Neutrophil (primary cell): ENCODE measurements at regions not wholly inside any gene's neighbourhood (a gene's known extent, or its start where the extent isn't known, plus 50 kb on each side); places are given as distances from the start of the nearest gene placed in this dataset.

Experiments
- H3K27ac ChIP-seq: fragments of 200-600 bp; sonication (generic); 2 replicates; pipeline ENCODE4 v1.5.1; 2016; ENCODE audit warnings: mild to moderate bottlenecking, moderate library complexity
- H3K27me3 ChIP-seq: fragments of 200-600 bp; sonication (generic); 2 replicates; pipeline ENCODE4 v1.6.0; 2016; ENCODE audit warnings: mild to moderate bottlenecking
- H3K36me3 ChIP-seq: fragments of 200-600 bp; sonication (generic); 2 replicates; pipeline ENCODE4 v1.5.1; 2017
- H3K4me1 ChIP-seq, 2 experiments: fragments of 200-600 bp in 1 of 2; sonication (generic) in 1 of 2; 1 replicate in 1 of 2; 2 replicates in 1 of 2; pipeline versions ENCODE4 v1.5.1 to v1.6.1; 2013 to 2016; ENCODE audit warnings: low read depth in 1 of 2, low read length in 1 of 2, mild to moderate bottlenecking in 1 of 2, moderate library complexity in 1 of 2; ENCODE audit not compliant: control insufficient read depth in 1 of 2, insufficient read depth in 1 of 2
- H3K4me3 ChIP-seq, 2 experiments: fragments of 200-600 bp in 1 of 2; sonication (generic) in 1 of 2; 1 replicate in 1 of 2; 2 replicates in 1 of 2; pipeline ENCODE4 v1.5.1; 2013 to 2016; ENCODE audit warnings: low read depth in 1 of 2, low read length in 1 of 2, mild to moderate bottlenecking in 1 of 2, moderate library complexity in 1 of 2
- H3K9me3 ChIP-seq: fragments of 200-600 bp; sonication (generic); 2 replicates; pipeline ENCODE4 v1.5.1; 2016
- CTCF ChIP-seq: fragments of 200-600 bp; sonication (generic); IDR thresholded peaks from 2 replicates; pipeline ENCODE4 v1.5.1; 2016; ENCODE audit warnings: antibody characterized with exemption

GRCh38 chr1:235012436-235013210 is 116.0 kb downstream of the TOMM20 start:
- Histone ChIP-seq H3K27ac (peak overlapping the region; percentile 93), H3K4me1 (peaks cover 27 to 31% of the 10 kb centered on the region in 2 experiments), H3K36me3 (no peaks in the 10 kb centered on the region), H3K9me3 (no peaks in the 10 kb centered on the region), H3K27me3 (no peaks in the 10 kb centered on the region), H3K4me3 (peak overlapping the region; percentile 42 to 59)
- no peak for TF ChIP-seq CTCF

GRCh38 chr1:235011599-235012435 is 116.8 kb downstream of the TOMM20 start:
- Histone ChIP-seq H3K36me3 (no peaks in the 10 kb centered on the region), H3K4me1 (peaks cover 27 to 31% of the 10 kb centered on the region in 2 experiments), H3K9me3 (no peaks in the 10 kb centered on the region), H3K4me3 (peak overlapping the region; percentile 42 to 59), H3K27me3 (no peaks in the 10 kb centered on the region), H3K27ac (peak overlapping the region; percentile 93)
- peak; percentile 30 for TF ChIP-seq CTCF

- no peak for TF ChIP-seq CTCF
- H3K4me3 ChIP-seq, result peak overlapping the region; percentile 42 to 59
- no peaks in the 10 kb centered on the region for H3K27me3 ChIP-seq
- peaks cover 27 to 31% of the 10 kb centered on the region in 2 experiments for H3K4me1 ChIP-seq
- no peaks in the 10 kb centered on the region for H3K36me3 ChIP-seq
- H3K9me3 ChIP-seq, result no peaks in the 10 kb centered on the region
- H3K27ac ChIP-seq, result peak overlapping the region; percentile 93
Measured at GRCh38 chr1:235011064-235011598, 117.5 kb downstream of the TOMM20 start.

GRCh38 chr1:235009561-235010306 is 118.9 kb downstream of the TOMM20 start:
- Histone ChIP-seq H3K4me1 (peaks cover 27 to 31% of the 10 kb centered on the region in 2 experiments), H3K9me3 (no peaks in the 10 kb centered on the region), H3K4me3 (no peak overlapping the region), H3K27me3 (no peaks in the 10 kb centered on the region), H3K36me3 (no peaks in the 10 kb centered on the region), H3K27ac (no peak overlapping the region)
- no peak for TF ChIP-seq CTCF

- Histone ChIP-seq H3K27ac (no peak overlapping the region), H3K36me3 (no peaks in the 10 kb centered on the region), H3K27me3 (no peaks in the 10 kb centered on the region), H3K9me3 (no peaks in the 10 kb centered on the region), H3K4me3 (no peak overlapping the region), H3K4me1 (peaks cover 27 to 31% of the 10 kb centered on the region in 2 experiments)
- TF ChIP-seq CTCF, result no peak
Measured at GRCh38 chr1:235009074-235009473, 119.6 kb downstream of the TOMM20 start.
